ENCODE measurements at regions not wholly inside any gene's neighbourhood (a gene's known extent, or its start where the extent isn't known, plus 50 kb on each side); places are given as distances from the start of the nearest gene placed in this dataset.
"Not testable (repeated sequence)": the region's sequence is repeated elsewhere in the genome, so short reads cannot be mapped to it uniquely, and the experiment has no call there.

GRCh38 chr3:115204475-115204874 is 57.4 kb upstream of the ZBTB20 start:
- Histone ChIP-seq H3K27me3 (ENCODE audit: control insufficient read depth in 1 of 2, insufficient read depth in 2 of 2, low read length in 2 of 2) (no peaks in the 10 kb centered on the region), H3K27ac (ENCODE audit: low read depth in 2 of 2, low read length in 1 of 2) (no peak overlapping the region), H3K36me3 (ENCODE audit: control insufficient read depth in 2 of 2, insufficient read depth in 2 of 2, low read length in 1 of 2) (no peaks in the 10 kb centered on the region), H3K9me3 (ENCODE audit: control insufficient read depth in 2 of 2, insufficient read depth in 1 of 2, low read depth in 1 of 2, low read length in 1 of 2) (no peaks in the 10 kb centered on the region), H3K4me1 (ENCODE audit: control insufficient read depth in 2 of 2, insufficient read depth in 2 of 2, low read length in 1 of 2) (no peaks in the 10 kb centered on the region), H3K4me3 (ENCODE audit: low read depth in 1 of 2, low read length in 2 of 2) (no peak overlapping the region)

- H3K4me1 ChIP-seq (ENCODE audit: control insufficient read depth in 2 of 2, insufficient read depth in 2 of 2, low read length in 1 of 2): no peaks in the 10 kb centered on the region
- no peak overlapping the region for H3K4me3 ChIP-seq (ENCODE audit: low read depth in 1 of 2, low read length in 2 of 2)
- H3K27me3 ChIP-seq (ENCODE audit: control insufficient read depth in 1 of 2, insufficient read depth in 2 of 2, low read length in 2 of 2): no peaks in the 10 kb centered on the region
- peak overlapping the region in 1 of 2 donors; percentile 13 for H3K27ac ChIP-seq (ENCODE audit: low read depth in 2 of 2, low read length in 1 of 2)
- WGBS, 2 donors: 83 to 93% methylated on average over 3 of the region's 3 CpGs
- no peaks in the 10 kb centered on the region for H3K9me3 ChIP-seq (ENCODE audit: control insufficient read depth in 2 of 2, insufficient read depth in 1 of 2, low read depth in 1 of 2, low read length in 1 of 2)
- no peaks in the 10 kb centered on the region for H3K36me3 ChIP-seq (ENCODE audit: control insufficient read depth in 2 of 2, insufficient read depth in 2 of 2, low read length in 1 of 2)
Measured at GRCh38 chr3:115208066-115208750, 61.1 kb upstream of the ZBTB20 start.

- Histone ChIP-seq H3K9me3 (ENCODE audit: control insufficient read depth in 2 of 2, insufficient read depth in 1 of 2, low read depth in 1 of 2, low read length in 1 of 2) (no peaks in the 10 kb centered on the region), H3K27ac (ENCODE audit: low read depth in 2 of 2, low read length in 1 of 2) (no peak overlapping the region)
Measured at GRCh38 chr3:115211810-115212492, 64.9 kb upstream of the ZBTB20 start.

GRCh38 chr3:115212615-115213014 is 65.5 kb upstream of the ZBTB20 start:
- H3K36me3 ChIP-seq (ENCODE audit: control insufficient read depth in 2 of 2, insufficient read depth in 2 of 2, low read length in 1 of 2): no peaks in the 10 kb centered on the region
- H3K4me1 ChIP-seq (ENCODE audit: control insufficient read depth in 2 of 2, insufficient read depth in 2 of 2, low read length in 1 of 2): no peaks in the 10 kb centered on the region
- no peak overlapping the region for H3K27ac ChIP-seq (ENCODE audit: low read depth in 2 of 2, low read length in 1 of 2)

More at GRCh38 chr3:115211810-115212492, 64.9 kb upstream of the ZBTB20 start:
- Histone ChIP-seq H3K36me3 (ENCODE audit: control insufficient read depth in 2 of 2, insufficient read depth in 2 of 2, low read length in 1 of 2) (no peaks in the 10 kb centered on the region), H3K27me3 (ENCODE audit: control insufficient read depth in 1 of 2, insufficient read depth in 2 of 2, low read length in 2 of 2) (no peaks in the 10 kb centered on the region), H3K4me1 (ENCODE audit: control insufficient read depth in 2 of 2, insufficient read depth in 2 of 2, low read length in 1 of 2) (no peaks in the 10 kb centered on the region), H3K4me3 (ENCODE audit: low read depth in 1 of 2, low read length in 2 of 2) (no peak overlapping the region)
- WGBS, 2 donors: 57 to 61% methylated on average over 4 of the region's 4 CpGs

GRCh38 chr3:115213052-115213451 is 66.0 kb upstream of the ZBTB20 start:
- not testable (repeated sequence) for H3K4me1 ChIP-seq (ENCODE audit: control insufficient read depth in 2 of 2, insufficient read depth in 2 of 2, low read length in 1 of 2); H3K36me3 ChIP-seq (ENCODE audit: control insufficient read depth in 2 of 2, insufficient read depth in 2 of 2, low read length in 1 of 2); H3K27ac ChIP-seq (ENCODE audit: low read depth in 2 of 2, low read length in 1 of 2); H3K27me3 ChIP-seq (ENCODE audit: control insufficient read depth in 1 of 2, insufficient read depth in 2 of 2, low read length in 2 of 2); H3K4me3 ChIP-seq (ENCODE audit: low read depth in 1 of 2, low read length in 2 of 2); H3K9me3 ChIP-seq (ENCODE audit: control insufficient read depth in 2 of 2, insufficient read depth in 1 of 2, low read depth in 1 of 2, low read length in 1 of 2)
- WGBS, 2 donors: 81 to 88% methylated on average over 8 of the region's 8 CpGs

More at GRCh38 chr3:115212615-115213014, 65.5 kb upstream of the ZBTB20 start:
- Histone ChIP-seq H3K27me3 (ENCODE audit: control insufficient read depth in 1 of 2, insufficient read depth in 2 of 2, low read length in 2 of 2) (no peaks in the 10 kb centered on the region), H3K4me3 (ENCODE audit: low read depth in 1 of 2, low read length in 2 of 2) (no peak overlapping the region), H3K9me3 (ENCODE audit: control insufficient read depth in 2 of 2, insufficient read depth in 1 of 2, low read depth in 1 of 2, low read length in 1 of 2) (no peaks in the 10 kb centered on the region)

- no peaks in the 10 kb centered on the region for H3K36me3 ChIP-seq (ENCODE audit: control insufficient read depth in 2 of 2, insufficient read depth in 2 of 2, low read length in 1 of 2)
- no peaks in the 10 kb centered on the region for H3K9me3 ChIP-seq (ENCODE audit: control insufficient read depth in 2 of 2, insufficient read depth in 1 of 2, low read depth in 1 of 2, low read length in 1 of 2)
- H3K27me3 ChIP-seq (ENCODE audit: control insufficient read depth in 1 of 2, insufficient read depth in 2 of 2, low read length in 2 of 2): no peaks in the 10 kb centered on the region
- no peak overlapping the region for H3K4me3 ChIP-seq (ENCODE audit: low read depth in 1 of 2, low read length in 2 of 2)
- H3K4me1 ChIP-seq (ENCODE audit: control insufficient read depth in 2 of 2, insufficient read depth in 2 of 2, low read length in 1 of 2): no peaks in the 10 kb centered on the region
- 10 to 13% methylated on average over 2 of the region's 2 CpGs for WGBS, 2 donors
- H3K27ac ChIP-seq (ENCODE audit: low read depth in 2 of 2, low read length in 1 of 2): no peak overlapping the region
Measured at GRCh38 chr3:115217292-115217677, 70.2 kb upstream of the ZBTB20 start.

GRCh38 chr3:115217678-115218451 is 70.8 kb upstream of the ZBTB20 start:
- Histone ChIP-seq H3K9me3 (ENCODE audit: control insufficient read depth in 2 of 2, insufficient read depth in 1 of 2, low read depth in 1 of 2, low read length in 1 of 2) (no peaks in the 10 kb centered on the region), H3K27me3 (ENCODE audit: control insufficient read depth in 1 of 2, insufficient read depth in 2 of 2, low read length in 2 of 2) (no peaks in the 10 kb centered on the region), H3K36me3 (ENCODE audit: control insufficient read depth in 2 of 2, insufficient read depth in 2 of 2, low read length in 1 of 2) (no peaks in the 10 kb centered on the region), H3K4me3 (ENCODE audit: low read depth in 1 of 2, low read length in 2 of 2) (no peak overlapping the region), H3K27ac (ENCODE audit: low read depth in 2 of 2, low read length in 1 of 2) (no peak overlapping the region), H3K4me1 (ENCODE audit: control insufficient read depth in 2 of 2, insufficient read depth in 2 of 2, low read length in 1 of 2) (no peaks in the 10 kb centered on the region)
- WGBS, 2 donors: 25 to 30% methylated on average over 7 of the region's 7 CpGs

- Histone ChIP-seq H3K36me3 (ENCODE audit: control insufficient read depth in 2 of 2, insufficient read depth in 2 of 2, low read length in 1 of 2) (no peaks in the 10 kb centered on the region), H3K9me3 (ENCODE audit: control insufficient read depth in 2 of 2, insufficient read depth in 1 of 2, low read depth in 1 of 2, low read length in 1 of 2) (no peaks in the 10 kb centered on the region), H3K27ac (ENCODE audit: low read depth in 2 of 2, low read length in 1 of 2) (no peak overlapping the region), H3K4me3 (ENCODE audit: low read depth in 1 of 2, low read length in 2 of 2) (no peak overlapping the region), H3K27me3 (ENCODE audit: control insufficient read depth in 1 of 2, insufficient read depth in 2 of 2, low read length in 2 of 2) (no peaks in the 10 kb centered on the region), H3K4me1 (ENCODE audit: control insufficient read depth in 2 of 2, insufficient read depth in 2 of 2, low read length in 1 of 2) (no peaks in the 10 kb centered on the region)
- WGBS, 2 donors: 48 to 62% methylated on average over 1 of the region's 1 CpG
Measured at GRCh38 chr3:115218859-115219258, 71.8 kb upstream of the ZBTB20 start.

GRCh38 chr3:115224687-115225086 is 77.6 kb upstream of the ZBTB20 start:
- no peaks in the 10 kb centered on the region for H3K9me3 ChIP-seq (ENCODE audit: control insufficient read depth in 2 of 2, insufficient read depth in 1 of 2, low read depth in 1 of 2, low read length in 1 of 2)
- peaks cover 0 to 3% of the 10 kb centered on the region in 2 donors for H3K27me3 ChIP-seq (ENCODE audit: control insufficient read depth in 1 of 2, insufficient read depth in 2 of 2, low read length in 2 of 2)
- 88 to 94% methylated on average over 1 of the region's 1 CpG for WGBS, 2 donors

More at GRCh38 chr3:115224687-115225086, 77.6 kb upstream of the ZBTB20 start:
- no peaks in the 10 kb centered on the region for H3K36me3 ChIP-seq (ENCODE audit: control insufficient read depth in 2 of 2, insufficient read depth in 2 of 2, low read length in 1 of 2)
- no peak overlapping the region for H3K4me3 ChIP-seq (ENCODE audit: low read depth in 1 of 2, low read length in 2 of 2)
- no peak overlapping the region for H3K27ac ChIP-seq (ENCODE audit: low read depth in 2 of 2, low read length in 1 of 2)
- H3K4me1 ChIP-seq (ENCODE audit: control insufficient read depth in 2 of 2, insufficient read depth in 2 of 2, low read length in 1 of 2): no peaks in the 10 kb centered on the region

All from esophagus (tissue), 2 donors.